GM21526 (cell line): ENCODE measurements at regions not wholly inside any gene's neighbourhood (a gene's known extent, or its start where the extent isn't known, plus 50 kb on each side); places are given as distances from the start of the nearest gene placed in this dataset.
"Not testable (repeated sequence)": the region's sequence is repeated elsewhere in the genome, so short reads cannot be mapped to it uniquely, and the experiment has no call there.

ENCODE experiments used
- ATAC-seq: cut with Tn5 transposase; IDR thresholded peaks from one replicate; pipeline ENCODE4 v1.9.1; 2021; ENCODE audit warnings: moderate library complexity; ENCODE audit not compliant: unreplicated experiment, low FRiP score

DNA sequence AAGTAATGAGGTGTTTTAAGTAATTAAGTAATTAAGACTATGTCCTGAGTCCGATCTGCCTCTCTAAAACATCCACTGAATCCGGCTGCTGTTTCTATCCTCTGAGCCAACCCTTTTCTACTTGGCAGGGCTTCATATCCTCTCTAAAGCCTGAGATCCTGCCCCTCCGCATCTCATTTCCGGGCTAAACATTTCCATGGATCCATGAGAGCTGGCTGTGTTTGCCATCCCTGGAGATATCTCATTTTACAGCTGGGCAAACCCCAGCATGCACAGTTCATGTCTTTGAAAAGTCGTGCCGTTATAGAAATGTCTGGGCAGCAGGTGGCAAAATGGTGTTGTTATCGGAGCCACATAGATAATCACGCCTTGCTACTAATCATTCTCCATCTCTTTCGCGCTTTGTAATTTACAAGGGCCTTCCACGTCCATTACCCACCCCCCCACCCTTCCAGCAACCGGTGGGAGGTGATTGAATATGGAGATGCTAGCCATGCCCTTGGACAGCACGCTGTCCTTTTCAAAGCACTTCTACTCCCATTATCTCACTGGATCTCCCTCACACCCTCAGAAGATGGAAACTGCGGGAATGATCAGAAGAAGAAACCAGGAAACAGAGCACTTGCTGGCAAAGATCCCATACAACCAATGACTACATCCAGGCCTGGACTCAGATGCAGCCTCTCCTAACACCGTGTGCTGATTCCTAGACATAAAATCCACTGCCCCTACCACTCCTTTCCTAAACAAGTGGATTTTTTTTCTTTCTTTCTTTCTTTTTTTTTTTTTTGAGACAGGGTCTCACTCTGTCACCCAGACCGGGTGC is 1189.2 kb downstream of the TYW1 start:
- no peak for ATAC-seq

DNA sequence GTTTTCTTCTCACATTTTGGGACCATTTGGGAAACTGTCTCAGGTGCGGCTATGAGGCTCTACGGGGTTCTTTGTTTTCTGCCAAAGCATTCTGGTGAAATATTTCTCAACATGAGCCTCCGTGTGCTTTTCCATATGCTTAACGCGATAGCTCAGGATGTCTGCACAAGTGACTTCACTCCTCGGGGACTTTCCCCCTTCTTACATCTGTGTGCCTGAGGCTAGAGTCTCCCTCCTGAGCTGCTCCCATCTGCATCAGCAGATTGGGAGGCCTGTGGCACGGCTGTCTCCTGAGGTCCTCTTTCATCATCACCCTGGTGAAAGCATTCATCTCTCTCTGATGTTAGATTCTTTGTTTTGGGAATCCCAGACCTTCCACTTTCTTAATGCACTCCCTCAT is 1190.9 kb downstream of the TYW1 start:
- no peak for ATAC-seq

DNA sequence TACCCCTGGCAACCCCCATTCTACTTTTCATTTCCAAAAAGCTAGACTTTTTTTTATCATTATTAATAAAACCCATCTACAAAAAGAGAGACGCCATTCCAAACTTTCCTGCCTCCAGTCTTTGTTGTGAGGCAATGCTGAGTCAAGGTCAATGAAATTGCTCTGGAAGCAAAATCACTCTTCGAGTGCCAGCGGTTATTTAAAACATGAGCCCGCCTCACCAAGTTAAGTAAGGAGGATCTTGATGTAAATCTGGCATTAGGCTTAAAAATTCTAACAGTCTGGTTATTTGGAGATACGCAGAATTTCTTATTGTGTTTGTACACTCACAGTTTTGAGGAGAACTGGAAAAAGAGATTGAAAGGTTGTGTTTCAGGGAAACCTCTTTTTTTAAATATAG is 1196.3 kb downstream of the TYW1 start:
- ATAC-seq = no peak

DNA sequence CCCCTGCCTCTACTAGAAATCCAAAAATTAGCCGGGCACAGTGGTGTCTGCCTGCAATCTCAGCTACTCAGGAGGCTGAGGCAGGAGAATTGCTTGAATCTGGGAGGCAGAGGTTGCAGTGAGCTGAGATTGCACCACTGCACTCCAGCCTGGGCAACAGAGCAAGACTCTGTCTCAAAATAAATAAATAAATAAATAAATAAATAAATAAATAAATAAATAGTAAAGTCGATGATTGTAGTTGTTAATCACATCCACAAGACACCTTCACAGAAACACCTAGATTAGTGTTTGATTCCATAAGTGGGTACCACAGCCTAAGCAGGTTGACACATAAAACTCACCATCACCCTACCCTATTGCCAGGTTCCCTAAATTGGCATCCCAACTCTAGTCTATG is 1199.0 kb downstream of the TYW1 start:
- not testable (repeated sequence) for ATAC-seq

DNA sequence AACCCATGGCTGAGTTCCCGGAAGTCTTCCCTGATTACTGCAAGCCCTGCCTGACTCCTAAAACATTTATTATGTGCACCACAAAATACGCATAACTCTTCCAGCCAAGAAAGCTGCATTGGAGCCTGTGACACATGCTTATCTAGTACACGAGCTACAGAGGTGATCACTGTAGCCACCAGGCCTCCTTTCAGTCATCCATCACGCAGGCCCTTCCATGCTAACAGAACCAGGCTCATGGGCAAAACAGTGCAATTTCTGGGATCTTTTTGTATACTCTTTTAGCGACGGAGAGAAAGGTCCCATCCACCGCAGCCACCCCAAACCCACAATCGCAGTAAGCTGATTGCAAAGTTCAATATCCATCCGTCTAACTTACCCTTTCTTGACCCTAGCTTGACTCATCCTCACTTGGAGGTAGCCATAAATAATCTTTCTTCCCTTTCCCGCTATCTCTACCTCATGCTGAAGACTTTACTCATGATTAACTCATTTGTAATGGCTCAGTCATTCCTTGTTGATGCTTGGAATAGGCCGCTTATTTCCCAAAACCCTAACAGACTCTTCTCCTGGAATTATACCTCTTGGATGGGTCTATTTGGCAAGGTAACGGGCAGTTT is 1203.5 kb downstream of the TYW1 start:
- no peak for ATAC-seq

DNA sequence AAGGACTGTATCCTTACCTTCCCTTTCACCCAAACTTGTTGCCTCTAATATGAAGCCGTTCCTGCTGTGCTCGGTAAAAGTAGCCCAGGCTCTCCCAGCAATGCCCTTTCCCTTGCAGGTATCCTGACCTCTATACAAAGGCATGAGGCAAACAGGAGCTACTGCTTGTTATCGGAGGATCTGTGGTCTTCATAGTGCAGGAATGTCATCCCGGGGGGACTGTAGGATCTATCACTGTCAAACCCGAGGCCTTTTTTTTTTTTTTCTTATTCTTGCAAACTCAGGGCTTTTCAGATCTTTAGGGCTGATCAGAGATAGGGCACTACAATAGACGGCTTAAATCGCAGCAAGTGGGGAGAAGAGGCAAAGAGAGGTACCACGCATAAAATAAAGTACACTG is 1206.6 kb downstream of the TYW1 start:
- ATAC-seq = no peak

DNA sequence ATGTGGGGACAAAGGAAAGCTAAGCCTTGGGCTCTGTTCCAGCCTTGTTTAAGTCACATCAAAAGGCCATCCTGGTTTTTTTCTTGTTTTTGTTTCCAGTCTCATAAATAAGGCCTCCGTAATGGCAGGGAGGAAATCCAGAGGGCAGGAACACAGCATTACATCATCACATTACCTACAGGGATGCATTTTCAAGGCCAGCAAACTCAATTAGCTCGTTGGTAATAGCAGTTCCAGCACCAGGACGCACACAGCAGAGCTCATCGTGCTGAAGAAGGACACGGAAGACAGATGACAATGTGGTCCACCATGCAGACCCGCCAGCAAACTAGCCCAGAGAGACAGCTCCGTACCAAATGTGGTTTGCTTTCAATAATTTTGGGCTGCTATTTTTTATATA is 1209.2 kb downstream of the TYW1 start:
- no peak for ATAC-seq

DNA sequence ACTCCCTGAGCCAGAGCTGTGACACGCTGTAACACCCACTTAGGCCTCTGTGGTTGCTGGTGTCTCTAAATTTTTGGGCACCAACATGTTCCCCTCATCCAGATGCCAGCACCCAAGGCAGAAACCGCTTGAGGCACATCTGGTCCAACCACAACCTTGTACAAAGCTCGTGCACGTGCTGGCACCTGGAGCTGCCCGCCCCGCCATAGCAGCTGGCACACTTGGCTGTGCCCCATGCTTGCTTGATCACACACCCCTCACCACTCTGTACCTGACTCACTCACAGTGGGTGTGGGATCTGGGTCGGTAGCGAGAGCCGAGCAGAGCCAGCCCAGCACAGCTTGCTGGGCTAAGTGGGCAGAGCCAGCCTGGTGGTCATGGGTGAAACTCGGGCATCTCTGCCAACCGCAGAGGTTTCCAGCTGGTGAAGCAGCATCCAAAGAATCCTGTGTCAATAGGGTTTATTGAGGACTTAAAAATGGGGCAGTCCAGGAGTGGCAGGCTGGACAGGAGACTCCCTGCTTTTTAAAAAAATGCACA is 1210.4 kb downstream of the TYW1 start:
- no peak for ATAC-seq

DNA sequence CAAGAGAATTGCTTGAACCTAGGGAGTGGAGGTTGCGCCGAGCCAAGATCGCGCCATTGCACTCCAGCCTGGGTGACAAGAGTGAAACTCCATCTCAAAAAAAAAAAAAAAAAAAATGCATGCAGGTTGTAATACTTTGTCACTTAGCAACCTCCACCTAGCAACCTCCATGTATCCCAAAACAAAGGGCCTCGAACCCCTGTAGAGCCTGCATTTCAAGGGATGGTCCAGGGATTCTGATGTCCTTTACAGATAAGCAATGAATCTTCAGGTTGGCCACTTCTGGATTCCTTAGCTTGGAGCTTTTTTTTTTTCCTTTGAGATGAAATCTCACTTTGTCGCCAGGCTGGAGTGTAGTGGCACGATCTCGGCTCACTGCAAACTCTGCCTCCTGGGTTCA is 1211.0 kb downstream of the TYW1 start:
- no peak for ATAC-seq

DNA sequence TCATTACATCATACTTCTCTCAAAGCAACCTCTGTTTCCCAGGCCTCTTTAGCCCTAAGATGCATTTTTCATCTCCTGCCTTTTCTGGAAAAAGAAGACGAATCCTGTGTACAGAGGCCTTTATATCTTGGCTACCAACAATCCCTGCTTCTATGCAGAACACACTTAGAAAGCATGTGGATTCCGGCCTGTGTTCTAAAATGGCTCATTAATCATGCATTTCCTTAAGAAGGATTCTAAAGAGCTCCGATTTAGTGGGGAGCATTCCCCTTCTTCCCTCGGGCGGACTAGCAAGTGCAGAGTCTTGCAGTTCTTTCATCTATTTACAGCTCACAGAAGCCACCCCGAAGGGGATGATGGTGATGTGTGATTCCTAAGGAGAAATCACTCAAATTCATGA is 1212.9 kb downstream of the TYW1 start:
- ATAC-seq = no peak

DNA sequence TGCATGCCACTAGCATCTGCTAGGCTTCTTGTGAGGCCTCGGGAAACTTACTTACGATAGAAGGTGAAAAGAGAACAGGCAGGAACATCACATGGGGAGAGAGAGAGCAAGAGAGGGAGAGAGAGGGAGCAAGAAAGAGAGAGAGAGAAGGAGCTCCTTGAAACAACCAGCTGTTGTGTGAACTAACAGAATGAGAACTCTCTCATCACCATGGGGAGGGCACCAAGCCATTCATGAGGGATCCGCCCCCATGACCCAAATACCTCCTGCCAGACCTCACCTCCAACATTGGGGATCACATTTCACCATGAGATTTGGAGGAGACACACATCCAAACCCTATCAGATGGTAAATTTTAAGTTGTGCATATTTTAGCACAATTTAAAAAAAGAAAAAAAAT is 1217.2 kb downstream of the TYW1 start:
- no peak for ATAC-seq

DNA sequence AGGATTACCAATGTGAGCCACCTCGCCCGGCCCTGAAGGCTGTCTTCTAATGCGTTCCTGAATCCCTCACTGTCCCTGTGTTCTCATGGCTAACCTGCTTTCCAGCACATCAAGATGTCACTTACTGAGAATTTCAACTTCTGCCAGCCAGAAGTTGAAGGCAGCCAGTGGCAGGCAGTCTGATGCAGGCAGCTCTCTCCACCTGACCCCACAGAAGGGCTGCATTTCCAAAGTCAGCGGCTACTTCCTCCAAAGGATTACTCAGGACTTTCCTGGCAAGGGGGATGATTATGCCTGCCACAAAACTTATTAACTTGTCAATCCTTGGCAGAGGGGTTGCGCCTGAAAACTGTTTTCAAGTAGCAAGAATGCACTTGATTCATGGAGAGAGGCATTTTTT is 1219.4 kb downstream of the TYW1 start:
- ATAC-seq = no peak

DNA sequence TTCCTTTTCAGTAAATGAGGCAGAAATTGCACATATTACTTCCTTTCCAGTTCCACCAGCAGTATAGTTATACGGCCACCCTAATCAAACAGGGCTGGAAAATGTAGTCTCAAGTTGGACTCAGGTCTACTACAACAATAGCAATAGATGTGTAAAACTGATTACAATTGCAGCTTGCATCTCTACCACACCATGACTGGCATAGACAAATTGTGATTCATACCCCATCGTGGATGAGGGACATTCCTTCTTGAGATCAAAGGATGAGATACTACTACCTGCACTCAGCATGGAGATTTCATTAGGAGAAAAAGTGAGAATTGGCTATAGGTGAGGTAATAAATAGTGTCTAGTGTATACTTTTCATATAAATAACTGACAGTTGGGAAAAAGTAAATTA is 1220.8 kb downstream of the TYW1 start:
- no peak for ATAC-seq

DNA sequence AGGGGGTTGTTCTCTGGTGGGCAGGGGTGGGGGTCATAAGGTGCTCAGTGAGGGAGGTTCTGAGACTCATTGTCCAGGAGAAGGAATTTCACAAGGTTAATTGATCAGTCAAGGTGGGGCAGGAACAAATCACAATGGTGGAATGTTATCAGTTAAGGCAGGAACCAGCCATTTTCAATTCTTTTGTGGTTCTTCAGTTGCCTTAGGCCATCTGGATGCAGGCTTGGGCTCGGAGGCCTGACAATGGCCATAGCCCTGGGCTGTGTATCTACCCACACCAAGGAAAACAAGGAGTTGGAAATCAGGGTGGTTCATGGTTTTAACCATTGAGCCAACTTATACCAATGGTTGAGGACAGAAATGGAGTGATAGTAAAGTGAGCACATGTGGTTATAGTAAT is 1221.8 kb downstream of the TYW1 start:
- no peak for ATAC-seq

DNA sequence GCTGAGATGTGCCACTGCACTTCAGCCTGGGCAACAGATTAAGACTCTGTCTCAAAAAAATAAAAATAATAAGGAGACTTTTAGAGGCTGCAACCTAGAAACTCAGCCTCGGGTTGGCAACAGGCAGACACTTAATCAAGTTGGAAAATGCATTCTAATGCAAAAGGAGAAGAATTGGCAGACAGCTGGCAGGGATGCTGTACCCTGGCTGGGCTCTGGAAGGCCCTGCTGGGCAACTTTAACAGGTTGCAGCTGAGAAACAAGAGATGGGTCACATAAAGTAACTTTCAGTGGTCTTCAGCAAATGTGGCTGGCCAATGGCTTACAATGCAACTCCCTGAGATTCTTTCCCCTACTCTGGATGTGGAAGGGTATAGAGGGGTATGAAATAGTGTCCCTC is 1225.7 kb downstream of the TYW1 start:
- no peak for ATAC-seq

DNA sequence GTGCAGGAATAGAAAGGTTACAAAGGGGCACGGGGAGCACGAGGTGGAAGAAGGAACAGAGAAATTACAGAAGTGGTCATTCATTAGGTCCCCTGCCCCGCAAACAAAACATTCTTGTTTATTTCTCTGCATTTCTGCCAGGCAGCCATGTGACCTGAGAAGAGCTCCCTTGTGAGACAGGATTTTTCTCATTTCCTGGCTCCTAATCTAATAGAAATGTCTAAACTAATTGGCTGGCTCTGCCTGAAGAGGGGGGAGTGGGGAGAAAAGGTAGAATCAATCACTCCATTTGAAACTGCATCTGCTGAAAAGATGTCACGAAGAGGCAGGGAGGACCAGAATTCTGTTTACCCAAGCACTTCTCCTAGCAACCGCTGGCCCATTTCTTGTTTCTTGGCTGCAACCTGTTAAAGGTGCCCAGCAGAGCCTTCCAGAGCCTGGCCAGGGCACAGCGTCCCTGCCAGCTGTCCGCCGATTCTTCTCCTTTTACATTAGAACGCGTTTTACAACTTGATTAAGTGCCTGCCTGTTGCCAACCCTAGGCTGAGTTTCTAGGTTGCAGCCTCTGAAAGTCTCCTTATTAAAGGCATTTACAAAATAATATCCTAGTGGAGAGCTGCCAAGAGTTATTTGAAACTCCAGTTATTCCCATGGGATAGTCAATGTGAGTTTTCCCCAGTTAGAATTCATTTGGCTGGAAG is 1227.6 kb downstream of the TYW1 start:
- no peak for ATAC-seq

DNA sequence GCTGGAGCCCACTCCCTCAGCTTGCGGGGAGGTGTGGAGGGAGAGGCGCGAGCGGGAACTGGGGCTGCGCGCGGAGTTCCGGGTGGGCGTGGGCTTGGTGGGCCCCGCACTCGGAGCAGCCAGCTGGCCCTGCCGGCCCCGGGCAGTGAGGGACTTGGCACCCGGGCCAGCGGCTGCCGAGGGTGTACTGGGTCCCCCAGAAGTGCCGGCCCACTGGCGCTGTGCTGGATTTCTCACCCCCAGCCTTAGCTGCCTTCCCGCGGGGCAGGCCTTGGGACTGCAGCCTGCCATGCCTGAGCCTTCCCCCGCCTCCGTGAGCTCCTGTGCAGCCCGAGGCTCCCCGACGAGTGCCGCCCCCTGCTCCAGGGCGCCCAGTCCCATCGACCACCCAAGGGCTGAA is 1234.4 kb downstream of the TYW1 start:
- not testable (repeated sequence) for ATAC-seq

DNA sequence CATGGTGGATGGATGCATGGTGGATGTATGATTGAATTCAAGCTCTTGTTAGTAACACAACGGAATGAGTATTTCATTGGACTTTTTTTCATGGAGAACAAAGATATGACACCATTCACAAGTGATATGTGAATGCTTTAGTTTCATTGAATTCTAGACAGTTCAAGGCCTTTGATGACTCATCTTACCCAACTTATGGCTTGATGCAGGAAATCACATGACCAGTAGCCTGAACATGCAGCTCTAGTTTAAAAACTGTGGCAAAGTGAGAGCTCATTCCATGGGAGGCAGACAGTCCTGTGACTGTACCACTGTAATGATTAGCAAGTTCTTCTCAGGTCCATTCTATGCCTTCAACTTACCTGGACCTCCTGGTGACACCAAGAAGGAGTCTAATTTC is 1239.3 kb downstream of the TYW1 start:
- no peak for ATAC-seq

DNA sequence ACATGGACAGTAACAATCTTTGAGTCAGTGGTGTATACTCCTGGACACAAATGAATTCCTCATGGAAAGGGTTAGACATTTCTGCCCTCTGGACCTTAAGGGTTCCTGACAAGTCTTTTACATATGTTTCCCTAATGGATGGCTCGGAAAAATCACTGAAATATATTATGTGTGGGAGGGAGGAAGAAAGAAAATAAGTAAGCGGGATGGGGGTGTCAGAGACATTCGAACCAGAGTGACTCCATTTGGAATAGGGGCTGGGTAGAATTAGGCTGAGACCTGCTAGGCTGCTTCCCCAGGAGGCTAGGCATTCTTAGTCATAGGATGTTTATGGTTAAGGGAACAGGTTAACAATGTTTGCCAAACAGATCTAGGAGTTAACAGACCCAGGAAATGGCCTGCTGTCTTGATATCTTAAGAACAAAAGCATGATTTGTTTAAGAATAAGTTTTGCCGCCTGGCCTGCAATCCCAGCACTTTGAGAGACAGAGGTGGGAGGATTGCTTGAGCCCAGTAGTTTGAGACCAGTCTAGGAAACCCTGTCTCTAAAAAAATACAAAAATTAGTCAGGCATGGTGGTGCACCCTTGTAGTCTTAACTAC is 1241.7 kb downstream of the TYW1 start:
- ATAC-seq = no peak

DNA sequence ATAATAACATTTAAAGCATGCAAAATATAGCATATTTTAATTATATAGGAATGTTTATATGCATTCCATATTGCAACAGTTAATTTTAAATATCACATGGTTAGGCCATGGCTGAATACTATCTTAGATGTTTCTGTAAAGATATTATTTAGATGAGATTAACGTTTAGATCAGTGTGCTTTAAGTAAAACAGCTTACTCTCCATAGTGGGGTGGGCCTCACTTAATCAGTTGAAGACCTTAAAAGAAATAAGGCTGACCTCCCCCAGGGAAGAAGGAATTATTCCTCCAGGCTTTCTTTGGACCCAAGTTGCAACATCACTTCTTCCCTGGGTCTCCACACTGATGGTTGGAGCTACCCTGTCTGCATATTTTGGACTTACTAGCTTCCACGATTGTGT is 1246.5 kb downstream of the TYW1 start:
- ATAC-seq = no peak

DNA sequence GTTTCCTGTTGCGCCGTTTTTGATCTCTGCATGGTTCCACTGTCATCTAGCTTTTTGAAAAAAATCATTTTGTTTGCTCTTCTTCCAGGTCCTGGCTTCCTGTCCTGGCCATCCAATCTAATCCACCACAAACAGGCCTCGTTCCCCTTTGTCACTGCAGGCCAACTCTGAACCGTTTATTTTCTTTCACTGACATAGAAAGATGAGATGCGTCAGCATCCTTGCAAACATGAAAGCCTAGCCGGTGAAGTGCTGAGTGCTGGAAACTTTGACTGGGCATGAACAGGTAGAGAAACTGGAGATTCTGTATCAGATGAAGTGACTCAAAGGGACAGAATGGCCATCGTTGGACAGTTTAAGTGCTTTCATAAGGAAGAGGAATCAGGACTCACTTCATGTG is 1247.8 kb downstream of the TYW1 start:
- no peak for ATAC-seq
